ENCODE measurements at regions not wholly inside any gene's neighbourhood (a gene's known extent, or its start where the extent isn't known, plus 50 kb on each side); places are given as distances from the start of the nearest gene placed in this dataset.

DNA sequence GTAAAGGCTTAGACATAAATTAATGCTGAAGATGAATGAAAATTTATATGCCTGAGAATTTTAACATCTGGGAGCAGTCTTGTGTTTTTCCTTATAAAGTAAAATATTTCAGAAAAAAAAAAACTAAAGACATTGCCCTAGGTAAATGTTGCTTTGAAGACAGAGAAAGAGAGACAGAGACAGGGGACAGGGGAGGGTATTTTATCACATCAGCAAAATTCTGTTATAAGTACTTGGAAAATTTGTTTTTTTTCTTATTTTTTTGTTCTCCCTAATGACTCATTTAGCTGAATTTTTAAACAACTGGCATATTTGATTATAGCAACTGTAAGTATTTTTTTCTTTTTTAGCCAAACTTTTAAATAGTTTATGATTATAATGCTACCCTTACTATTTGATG is 1540.6 kb upstream of the GBE1 start:
- Mint-ChIP-seq H3K36me3 (ENCODE audit: low read depth) (no peaks in the 10 kb centered on the region), H3K9me3 (peaks cover 37% of the 10 kb centered on the region), H3K4me1 (ENCODE audit: low read depth) (no peaks in the 10 kb centered on the region), H3K27ac (no peak overlapping the region), H3K27me3 (ENCODE audit: low read depth) (no peaks in the 10 kb centered on the region), H3K4me3 (ENCODE audit: low read depth) (no peak overlapping the region)
- intact Hi-C loops (cut with micrococcal nuclease), result no loop called here
- no peak for DNase-seq (ENCODE audit: low spot score)

- H3K36me3 Mint-ChIP-seq (ENCODE audit: low read depth), result no peaks in the 10 kb centered on the region
- DNase-seq (ENCODE audit: low spot score), result no peak
- no peaks in the 10 kb centered on the region for H3K4me1 Mint-ChIP-seq (ENCODE audit: low read depth)
- peaks cover 41% of the 10 kb centered on the region for H3K9me3 Mint-ChIP-seq
- no peak overlapping the region for H3K4me3 Mint-ChIP-seq (ENCODE audit: low read depth)
- intact Hi-C loops (cut with micrococcal nuclease), result no loop called here
- H3K27ac Mint-ChIP-seq, result no peak overlapping the region
- H3K27me3 Mint-ChIP-seq (ENCODE audit: low read depth), result no peaks in the 10 kb centered on the region
These were observed 1556.2 kb upstream of the GBE1 start for GRCh38 chr3:83317605-83318004.

DNA sequence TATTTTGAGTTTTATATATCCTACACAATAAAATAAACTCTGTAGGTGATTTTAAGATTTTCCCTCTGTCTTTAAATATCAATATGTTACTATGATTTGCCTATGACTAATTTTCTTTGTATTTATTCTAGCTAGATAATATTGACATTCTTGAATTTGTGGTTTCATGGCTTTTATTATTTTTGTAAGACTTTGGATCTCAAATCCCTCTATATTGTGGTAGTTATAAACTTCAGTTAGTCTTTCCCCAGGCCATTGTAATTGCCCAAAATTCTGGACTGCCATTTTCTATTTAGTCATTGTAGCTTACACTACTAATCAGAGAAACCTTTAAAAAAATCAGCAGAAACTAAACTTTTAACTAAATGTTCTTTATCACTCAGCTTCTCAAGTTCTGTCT is 1559.3 kb upstream of the GBE1 start:
- intact Hi-C loops (cut with micrococcal nuclease), result no loop called here
- no peak for DNase-seq (ENCODE audit: low spot score)
- H3K27me3 Mint-ChIP-seq (ENCODE audit: low read depth), result no peaks in the 10 kb centered on the region
- H3K27ac Mint-ChIP-seq, result no peak overlapping the region
- H3K4me3 Mint-ChIP-seq (ENCODE audit: low read depth), result no peak overlapping the region
- no peaks in the 10 kb centered on the region for H3K4me1 Mint-ChIP-seq (ENCODE audit: low read depth)
- peaks cover 43% of the 10 kb centered on the region for H3K9me3 Mint-ChIP-seq
- H3K36me3 Mint-ChIP-seq (ENCODE audit: low read depth), result no peaks in the 10 kb centered on the region

- no peaks in the 10 kb centered on the region for H3K36me3 Mint-ChIP-seq (ENCODE audit: low read depth)
- no peak for DNase-seq (ENCODE audit: low spot score)
- no peak overlapping the region for H3K27ac Mint-ChIP-seq
- H3K4me3 Mint-ChIP-seq (ENCODE audit: low read depth), result no peak overlapping the region
- no peaks in the 10 kb centered on the region for H3K4me1 Mint-ChIP-seq (ENCODE audit: low read depth)
- intact Hi-C loops (cut with micrococcal nuclease), result no loop called here
- peaks cover 41% of the 10 kb centered on the region for H3K9me3 Mint-ChIP-seq
- no peaks in the 10 kb centered on the region for H3K27me3 Mint-ChIP-seq (ENCODE audit: low read depth)
These were observed 1560.0 kb upstream of the GBE1 start for GRCh38 chr3:83321457-83321856.

- Mint-ChIP-seq H3K27ac (no peak overlapping the region), H3K27me3 (ENCODE audit: low read depth) (no peaks in the 10 kb centered on the region), H3K36me3 (ENCODE audit: low read depth) (no peaks in the 10 kb centered on the region), H3K9me3 (peaks cover 41% of the 10 kb centered on the region), H3K4me3 (ENCODE audit: low read depth) (no peak overlapping the region), H3K4me1 (ENCODE audit: low read depth) (no peaks in the 10 kb centered on the region)
- no peak for DNase-seq (ENCODE audit: low spot score)
- intact Hi-C loops (cut with micrococcal nuclease), result no loop called here
These were observed 1560.4 kb upstream of the GBE1 start for GRCh38 chr3:83321891-83322290.

GRCh38 chr3:83354205-83354604 is 1592.8 kb upstream of the GBE1 start:
- Mint-ChIP-seq H3K4me1 (ENCODE audit: low read depth) (no peaks in the 10 kb centered on the region), H3K27ac (no peak overlapping the region), H3K4me3 (ENCODE audit: low read depth) (no peak overlapping the region), H3K9me3 (peaks cover 48% of the 10 kb centered on the region), H3K27me3 (ENCODE audit: low read depth) (no peaks in the 10 kb centered on the region), H3K36me3 (ENCODE audit: low read depth) (no peaks in the 10 kb centered on the region)
- no peak for DNase-seq (ENCODE audit: low spot score)
- intact Hi-C loops (cut with micrococcal nuclease), result no loop called here

DNA sequence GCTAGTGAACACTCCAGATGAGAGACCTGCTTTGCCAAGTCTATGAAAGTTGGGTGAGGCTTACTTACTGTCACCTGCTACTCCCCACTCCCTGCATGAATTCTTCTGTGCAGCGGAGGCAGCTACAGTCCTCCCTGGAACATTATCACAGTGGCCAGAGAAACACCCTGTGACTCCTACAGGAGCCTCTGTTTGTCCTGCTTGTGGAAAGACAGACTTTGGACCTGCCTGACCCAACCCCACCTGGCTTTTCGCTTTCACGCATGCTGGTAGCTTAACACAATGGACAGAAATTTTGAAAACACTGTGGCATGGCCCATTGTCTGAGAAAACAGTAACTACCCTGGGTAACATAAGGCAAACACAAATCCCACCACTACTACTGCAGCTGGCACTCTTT is 1565.5 kb upstream of the CADM2 start:
- DNase-seq (ENCODE audit: low spot score), result no peak
- Mint-ChIP-seq H3K27ac (no peak overlapping the region), H3K9me3 (peaks cover 37% of the 10 kb centered on the region), H3K4me3 (ENCODE audit: low read depth) (no peak overlapping the region), H3K27me3 (ENCODE audit: low read depth) (no peaks in the 10 kb centered on the region), H3K4me1 (ENCODE audit: low read depth) (no peaks in the 10 kb centered on the region), H3K36me3 (ENCODE audit: low read depth) (no peaks in the 10 kb centered on the region)
- intact Hi-C loops (cut with micrococcal nuclease), result no loop called here

GRCh38 chr3:83403927-83404326 is 1554.9 kb upstream of the CADM2 start:
- H3K27me3 Mint-ChIP-seq (ENCODE audit: low read depth), result no peaks in the 10 kb centered on the region
- no peak for DNase-seq (ENCODE audit: low spot score)
- H3K9me3 Mint-ChIP-seq, result peaks cover 14% of the 10 kb centered on the region
- H3K4me1 Mint-ChIP-seq (ENCODE audit: low read depth), result no peaks in the 10 kb centered on the region
- no peaks in the 10 kb centered on the region for H3K36me3 Mint-ChIP-seq (ENCODE audit: low read depth)
- H3K4me3 Mint-ChIP-seq (ENCODE audit: low read depth), result no peak overlapping the region
- intact Hi-C loops (cut with micrococcal nuclease), result no loop called here
- no peak overlapping the region for H3K27ac Mint-ChIP-seq

DNA sequence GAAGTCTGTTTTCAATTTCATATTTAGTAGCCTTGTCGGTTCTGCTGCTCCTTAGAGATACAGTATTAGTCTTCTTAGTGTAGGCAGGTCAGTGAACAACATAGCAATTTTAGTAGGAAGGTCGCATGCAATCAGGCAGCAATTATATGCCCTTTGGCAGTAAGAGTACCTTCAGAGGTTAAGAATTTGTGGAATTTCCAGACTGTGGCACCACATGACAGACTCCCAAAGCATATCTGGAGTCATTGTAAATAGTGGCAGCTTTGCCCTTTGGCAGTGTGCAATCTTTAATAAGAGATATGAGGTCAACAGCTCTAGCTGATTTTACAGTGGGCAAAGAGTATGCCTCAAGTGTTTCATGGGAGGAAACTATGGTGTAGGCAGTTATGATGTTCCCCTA is 1532.5 kb upstream of the CADM2 start:
- Mint-ChIP-seq H3K4me1 (ENCODE audit: low read depth) (no peaks in the 10 kb centered on the region), H3K36me3 (ENCODE audit: low read depth) (no peaks in the 10 kb centered on the region), H3K4me3 (ENCODE audit: low read depth) (no peak overlapping the region), H3K27me3 (ENCODE audit: low read depth) (no peaks in the 10 kb centered on the region), H3K27ac (no peak overlapping the region), H3K9me3 (peaks cover 44% of the 10 kb centered on the region)
- intact Hi-C loops (cut with micrococcal nuclease), result no loop called here
- no peak for DNase-seq (ENCODE audit: low spot score)

DNA sequence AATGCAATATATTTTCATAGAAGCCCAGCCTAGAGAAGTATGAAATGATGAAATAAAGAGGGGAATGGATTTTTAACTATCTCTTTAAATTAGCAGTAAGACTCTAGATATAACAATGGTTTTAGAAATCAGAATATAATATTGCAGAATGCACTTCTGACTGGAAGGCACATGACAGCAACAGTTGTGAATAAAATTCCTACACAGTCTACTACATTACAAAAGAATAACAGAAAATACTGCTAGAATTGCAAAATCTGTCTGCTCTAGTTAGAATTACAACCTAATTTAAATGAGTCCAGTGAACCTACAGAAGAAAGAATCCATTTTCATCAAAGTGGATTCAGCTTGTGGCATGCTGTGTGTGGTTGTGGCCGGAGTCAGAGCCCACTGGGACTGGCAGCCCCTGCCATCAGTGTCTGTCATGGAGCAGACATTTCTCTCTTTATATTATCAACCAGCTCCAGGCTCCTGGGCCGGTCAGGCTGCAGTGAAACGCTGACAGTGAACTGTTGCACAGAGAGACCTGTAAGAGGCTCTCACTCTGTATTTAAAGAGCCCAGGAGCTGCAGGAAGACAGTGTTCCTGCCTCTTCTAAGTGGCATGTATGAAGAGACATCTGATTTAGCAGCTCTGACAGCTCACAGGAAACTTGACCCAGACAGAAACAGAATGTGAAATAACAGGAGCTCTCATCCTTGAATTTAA is 1523.8 kb upstream of the CADM2 start:
- intact Hi-C loops (cut with micrococcal nuclease), result no loop called here
- Mint-ChIP-seq H3K27ac (no peak overlapping the region), H3K27me3 (ENCODE audit: low read depth) (no peaks in the 10 kb centered on the region), H3K4me1 (ENCODE audit: low read depth) (no peaks in the 10 kb centered on the region), H3K9me3 (peaks cover 25% of the 10 kb centered on the region), H3K36me3 (ENCODE audit: low read depth) (no peaks in the 10 kb centered on the region), H3K4me3 (ENCODE audit: low read depth) (no peak overlapping the region)
- DNase-seq (ENCODE audit: low spot score), result no peak

- H3K9me3 Mint-ChIP-seq, result peaks cover 37% of the 10 kb centered on the region
- H3K36me3 Mint-ChIP-seq (ENCODE audit: low read depth), result no peaks in the 10 kb centered on the region
- H3K4me3 Mint-ChIP-seq (ENCODE audit: low read depth), result no peak overlapping the region
- intact Hi-C loops (cut with micrococcal nuclease), result no loop called here
- DNase-seq (ENCODE audit: low spot score), result no peak
- no peaks in the 10 kb centered on the region for H3K27me3 Mint-ChIP-seq (ENCODE audit: low read depth)
- H3K4me1 Mint-ChIP-seq (ENCODE audit: low read depth), result no peaks in the 10 kb centered on the region
- no peak overlapping the region for H3K27ac Mint-ChIP-seq
These were observed 1520.6 kb upstream of the CADM2 start for GRCh38 chr3:83438188-83438587.

DNA sequence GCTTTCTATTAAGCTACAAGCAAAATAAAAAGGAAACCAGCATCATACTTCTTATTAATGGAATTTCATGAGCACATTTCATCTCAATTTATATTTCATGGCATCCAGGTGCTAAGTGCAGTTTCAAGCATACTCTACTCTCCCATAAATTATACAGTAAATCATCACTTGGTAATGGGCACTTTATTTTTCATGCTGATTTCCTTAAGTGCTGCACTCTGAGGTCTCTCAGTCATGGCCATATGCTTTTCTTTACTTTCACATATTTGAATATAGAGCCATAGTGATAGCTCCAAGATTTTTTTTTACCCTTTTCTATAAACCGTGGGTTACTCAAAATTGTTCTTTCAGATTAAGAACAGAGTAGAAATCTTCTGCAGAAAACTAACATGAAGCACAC is 1505.7 kb upstream of the CADM2 start:
- DNase-seq (ENCODE audit: low spot score), result no peak
- Mint-ChIP-seq H3K36me3 (ENCODE audit: low read depth) (no peaks in the 10 kb centered on the region), H3K4me1 (ENCODE audit: low read depth) (no peaks in the 10 kb centered on the region), H3K27ac (no peak overlapping the region), H3K27me3 (ENCODE audit: low read depth) (no peaks in the 10 kb centered on the region), H3K9me3 (peaks cover 32% of the 10 kb centered on the region), H3K4me3 (ENCODE audit: low read depth) (no peak overlapping the region)
- intact Hi-C loops (cut with micrococcal nuclease), result no loop called here

GRCh38 chr3:83454353-83454752 is 1504.4 kb upstream of the CADM2 start:
- Mint-ChIP-seq H3K27me3 (ENCODE audit: low read depth) (no peaks in the 10 kb centered on the region), H3K36me3 (ENCODE audit: low read depth) (no peaks in the 10 kb centered on the region), H3K9me3 (peaks cover 40% of the 10 kb centered on the region), H3K4me3 (ENCODE audit: low read depth) (no peak overlapping the region), H3K27ac (no peak overlapping the region), H3K4me1 (ENCODE audit: low read depth) (no peaks in the 10 kb centered on the region)
- intact Hi-C loops (cut with micrococcal nuclease), result no loop called here
- no peak for DNase-seq (ENCODE audit: low spot score)

GRCh38 chr3:83457551-83457950 is 1501.2 kb upstream of the CADM2 start:
- no peak overlapping the region for H3K27ac Mint-ChIP-seq
- H3K36me3 Mint-ChIP-seq (ENCODE audit: low read depth), result no peaks in the 10 kb centered on the region
- no peaks in the 10 kb centered on the region for H3K27me3 Mint-ChIP-seq (ENCODE audit: low read depth)
- peaks cover 21% of the 10 kb centered on the region for H3K9me3 Mint-ChIP-seq
- DNase-seq (ENCODE audit: low spot score), result no peak
- no peak overlapping the region for H3K4me3 Mint-ChIP-seq (ENCODE audit: low read depth)
- intact Hi-C loops (cut with micrococcal nuclease), result no loop called here
- H3K4me1 Mint-ChIP-seq (ENCODE audit: low read depth), result no peaks in the 10 kb centered on the region
